IMR-90 (cell line): ENCODE measurements at regions not wholly inside any gene's neighbourhood (a gene's known extent, or its start where the extent isn't known, plus 50 kb on each side); places are given as distances from the start of the nearest gene placed in this dataset.

Source experiments
- ATAC-seq: fragments of 200-7000 bp; cut with Tn5 transposase; 2 replicates; pipeline ENCODE4 v1.9.1; 2020; ENCODE audit warnings: low read depth, mild to moderate bottlenecking, moderate library complexity
- BruUV-seq: library from RNA; stranded (reverse); fragments of 400-500 nt; replicated peaks from 2 replicates; lab custom pipeline; 2021; lab: Mats Ljungman, UMichigan
- CTCF ChIA-PET: fragments of 300-600 bp; formaldehyde crosslinking; extraction: SDS; loops from one replicate; lab custom pipeline; 2021; ENCODE audit warnings: antibody characterized with exemption; lab: Yijun Ruan, JAX
- POLR2A ChIA-PET: fragments of 300-600 bp; sonication (Branson Sonifier 250); formaldehyde crosslinking; loops from one replicate; lab custom pipeline; 2022; ENCODE audit warnings: antibody characterized with exemption; ENCODE audit not compliant: unreplicated experiment; lab: Charles Lee
- DNase-seq: peaks from one replicate; pipeline ENCODE4 v3.0.0; 2013
- H2AFZ ChIP-seq: replicated peaks from 2 replicates; pipeline ENCODE3; 2013; ENCODE audit warnings: low read length, mild to moderate bottlenecking; ENCODE audit not compliant: poor library complexity
- H2AK5ac ChIP-seq: 2 replicates; pipeline ENCODE4 v1.6.1; 2013; ENCODE audit warnings: low read depth, low read length, inconsistent platforms
- H2AK9ac ChIP-seq: replicated peaks from 2 replicates; pipeline ENCODE3; 2013; ENCODE audit warnings: mild to moderate bottlenecking, low read depth, low read length, moderate library complexity; ENCODE audit not compliant: poor library complexity
- H2BK120ac ChIP-seq: 2 replicates; pipeline ENCODE4 v1.6.1; 2013; ENCODE audit warnings: low read depth, low read length, inconsistent platforms
- H2BK15ac ChIP-seq: 3 replicates; pipeline ENCODE4 v1.6.1; 2013; ENCODE audit warnings: low read depth, low read length, inconsistent platforms
- H2BK20ac ChIP-seq: 2 replicates; pipeline ENCODE4 v1.6.1; 2013; ENCODE audit warnings: low read depth, mild to moderate bottlenecking, inconsistent platforms, low read length, moderate library complexity
- H2BK5ac ChIP-seq: 2 replicates; pipeline ENCODE4 v1.6.1; 2013; ENCODE audit warnings: mild to moderate bottlenecking, low read depth, low read length, inconsistent platforms; ENCODE audit not compliant: poor library complexity, severe bottlenecking
- H3K14ac ChIP-seq: replicated peaks from 2 replicates; pipeline ENCODE4 v1.6.1; 2013; ENCODE audit warnings: low read depth, low read length, inconsistent platforms
- H3K18ac ChIP-seq: 2 replicates; pipeline ENCODE4 v1.6.1; 2013; ENCODE audit warnings: low read depth, low read length, control low read depth
- H3K23ac ChIP-seq: 2 replicates; pipeline ENCODE4 v1.6.1; 2013; ENCODE audit warnings: low read depth, low read length, inconsistent platforms
- H3K27ac ChIP-seq: 2 replicates; pipeline ENCODE4 v1.5.1; 2013; ENCODE audit warnings: mild to moderate bottlenecking, control low read depth, low read length; ENCODE audit not compliant: insufficient read depth
- H3K27me3 ChIP-seq: 2 replicates; pipeline ENCODE4 v1.6.1; 2013; ENCODE audit warnings: low read length; ENCODE audit not compliant: control insufficient read depth, insufficient read depth
- H3K36me3 ChIP-seq: 2 replicates; pipeline ENCODE4 v1.6.1; 2013; ENCODE audit warnings: low read length, mixed read lengths; ENCODE audit not compliant: control insufficient read depth, insufficient read depth
- H3K4ac ChIP-seq: 2 replicates; pipeline ENCODE4 v1.6.1; 2013; ENCODE audit warnings: low read depth, low read length, inconsistent platforms
- H3K4me1 ChIP-seq: 2 replicates; pipeline ENCODE4 v1.6.1; 2013; ENCODE audit warnings: low read length, mixed read lengths; ENCODE audit not compliant: control insufficient read depth, insufficient read depth
- H3K4me2 ChIP-seq: 2 replicates; pipeline ENCODE4 v1.6.1; 2013; ENCODE audit warnings: low read depth, mild to moderate bottlenecking, control low read depth, low read length, moderate library complexity
- H3K4me3 ChIP-seq: 2 replicates; pipeline ENCODE4 v1.5.1; 2013; ENCODE audit warnings: low read depth, mild to moderate bottlenecking, control low read depth, low read length, moderate library complexity; ENCODE audit not compliant: insufficient read depth
- H3K56ac ChIP-seq: 2 replicates; pipeline ENCODE4 v1.6.1; 2013; ENCODE audit warnings: low read length, inconsistent platforms; ENCODE audit not compliant: insufficient read depth; ENCODE audit errors: extremely low read depth
- H3K79me1 ChIP-seq, 2 experiments: 2 replicates each; pipeline ENCODE4 v1.6.1; 2013; ENCODE audit warnings: low read length in 2 of 2, inconsistent platforms in 1 of 2, low read depth in 1 of 2
- H3K9ac ChIP-seq: 2 replicates; pipeline ENCODE4 v1.6.1; 2013; ENCODE audit warnings: low read depth, low read length, control low read depth
- H3K9me1 ChIP-seq: 2 replicates; pipeline ENCODE4 v1.6.1; 2013; ENCODE audit warnings: low read length, inconsistent platforms; ENCODE audit not compliant: insufficient read depth
- H3K9me3 ChIP-seq: 2 replicates; pipeline ENCODE4 v1.6.1; 2013; ENCODE audit warnings: low read length; ENCODE audit not compliant: control insufficient read depth, insufficient read depth
- H4K20me1 ChIP-seq: 2 replicates; pipeline ENCODE4 v1.6.1; 2013; ENCODE audit warnings: low read length, inconsistent platforms; ENCODE audit not compliant: insufficient read depth
- H4K5ac ChIP-seq: 2 replicates; pipeline ENCODE4 v1.6.1; 2013; ENCODE audit warnings: mild to moderate bottlenecking, low read depth, low read length, control low read depth
- H4K8ac ChIP-seq, 2 experiments: 2 replicates each; pipeline ENCODE4 v1.6.1; 2013; ENCODE audit warnings: low read depth in 2 of 2, low read length in 2 of 2, control low read depth in 1 of 2, inconsistent platforms in 1 of 2
- H4K91ac ChIP-seq: 2 replicates; pipeline ENCODE4 v1.6.1; 2013; ENCODE audit warnings: low read depth, low read length, inconsistent platforms; ENCODE audit not compliant: insufficient read depth
- BHLHE40 ChIP-seq: fragments of 150-350 bp; IDR thresholded peaks from 2 replicates; pipeline ENCODE4 v1.6.1; 2016; ENCODE audit warnings: mild to moderate bottlenecking, low read depth, low read length
- CEBPB ChIP-seq: IDR thresholded peaks from 2 replicates; pipeline ENCODE4 v1.6.1; 2012; ENCODE audit warnings: low read depth, low read length, improper control_type of control experiment
- CHD1 ChIP-seq: IDR thresholded peaks from 2 replicates; pipeline ENCODE4 v1.6.1; 2012; ENCODE audit warnings: low read depth, low read length, improper control_type of control experiment
- CTCF ChIP-seq: conservative IDR thresholded peaks from 2 replicates; pipeline ENCODE4 v1.5.1; 2012; ENCODE audit warnings: mild to moderate bottlenecking, low read depth, low read length, improper control_type of control experiment
- ELK1 ChIP-seq: fragments of 150-350 bp; IDR thresholded peaks from 2 replicates; pipeline ENCODE4 v1.6.1; 2016; ENCODE audit warnings: low read depth, mild to moderate bottlenecking, low read length, moderate library complexity, borderline replicate concordance
- FOS ChIP-seq: fragments of 150-350 bp; IDR thresholded peaks from 2 replicates; pipeline ENCODE4 v1.6.1; 2016; ENCODE audit warnings: low read depth, low read length
- MAFK ChIP-seq: IDR thresholded peaks from 2 replicates; pipeline ENCODE4 v1.6.1; 2012; ENCODE audit warnings: low read depth, low read length, improper control_type of control experiment
- MAZ ChIP-seq: IDR thresholded peaks from 2 replicates; pipeline ENCODE4 v1.6.1; 2012; ENCODE audit warnings: low read depth, mild to moderate bottlenecking, low read length, improper control_type of control experiment, moderate library complexity, borderline replicate concordance
- MXI1 ChIP-seq: IDR thresholded peaks from 2 replicates; pipeline ENCODE4 v1.6.1; 2012; ENCODE audit warnings: low read depth, mild to moderate bottlenecking, low read length, moderate library complexity, borderline replicate concordance
- NFE2L2 ChIP-seq: fragments of 150-350 bp; IDR thresholded peaks from 2 replicates; pipeline ENCODE4 v1.6.1; 2016; ENCODE audit warnings: low read depth, mild to moderate bottlenecking, low read length
- POLR2A ChIP-seq: IDR thresholded peaks from 2 replicates; pipeline ENCODE4 v1.6.1; 2012; ENCODE audit warnings: mild to moderate bottlenecking, low read depth, low read length
- RAD21 ChIP-seq: IDR thresholded peaks from 2 replicates; pipeline ENCODE4 v1.6.1; 2012; ENCODE audit warnings: low read length, improper control_type of control experiment
- RCOR1 ChIP-seq: IDR thresholded peaks from 2 replicates; pipeline ENCODE4 v1.6.1; 2012; ENCODE audit warnings: mild to moderate bottlenecking, low read length, improper control_type of control experiment; ENCODE audit not compliant: insufficient replicate concordance
- RFX5 ChIP-seq: IDR thresholded peaks from 2 replicates; pipeline ENCODE4 v1.8.0; 2012; ENCODE audit warnings: low read depth, mild to moderate bottlenecking, low read length, moderate library complexity
- SMC3 ChIP-seq: fragments of 150-350 bp; IDR thresholded peaks from 2 replicates; pipeline ENCODE4 v1.6.1; 2016; ENCODE audit warnings: low read depth, mild to moderate bottlenecking, antibody characterized with exemption, low read length, moderate library complexity
- dilution Hi-C: fragments of 300-500 bp; cut with HindIII; formaldehyde crosslinking; loops from one replicate; pipeline ENCODE4 v1.14.3; 2018; ENCODE audit warnings: low sequenced_read_pairs; ENCODE audit not compliant: unreplicated experiment
- in situ Hi-C: fragments of 300-500 bp; cut with MboI; formaldehyde crosslinking; loops from 3 replicates; pipeline ENCODE4 v1.14.3; 2019; ENCODE audit warnings: low sequenced_read_pairs, inconsistent platforms, mixed read lengths
- intact Hi-C: fragments of 100-400 bp; cut with micrococcal nuclease; formaldehyde crosslinking; loops from 2 replicates; pipeline ENCODE4 v1.10.0; 2022
- TF ChIP-seq, protein P1 (sequence below): fragments of 150-350 bp; IDR thresholded peaks from 2 replicates; pipeline ENCODE4 v1.6.1; 2017; ENCODE audit warnings: mild to moderate bottlenecking, antibody characterized with exemption, low read length, low read depth

GRCh38 chr18:11316546-11316945 lies 167.2 kb upstream of the PIEZO2 start:
- H3K4me1 ChIP-seq = peaks cover 4% of the 10 kb centered on the region; the same call in 1 of the 2 replicates
- no peak overlapping the region for H2AK9ac ChIP-seq
- H4K20me1 ChIP-seq = no peaks in the 10 kb centered on the region
- ATAC-seq (no peak), DNase-seq (no peak)
- no peaks in the 10 kb centered on the region for H3K27me3 ChIP-seq
- no peaks in the 10 kb centered on the region for H3K36me3 ChIP-seq
- no peak overlapping the region for H3K14ac ChIP-seq
- BruUV-seq = no TSS peak
- H4K91ac ChIP-seq = no peak overlapping the region
- in situ Hi-C loops = no loop called here
- intact Hi-C loops = no loop called here
- no peak overlapping the region for H3K9ac ChIP-seq
- H2AFZ ChIP-seq = no peak overlapping the region
- H4K5ac ChIP-seq = no peak overlapping the region
- H2AK5ac ChIP-seq = no peak overlapping the region
- H3K4ac ChIP-seq = no peak overlapping the region
- no peak overlapping the region for H2BK15ac ChIP-seq
- dilution Hi-C loops = no loop called here
- H3K9me3 ChIP-seq = no peaks in the 10 kb centered on the region
- H3K4me3 ChIP-seq = no peak overlapping the region
- no peak overlapping the region for H3K27ac ChIP-seq
- POLR2A ChIA-PET = no interaction called here
- no peaks in the 10 kb centered on the region for H3K9me1 ChIP-seq
- no peak overlapping the region for H3K18ac ChIP-seq
- TF ChIP-seq RAD21 (no peak), CHD1 (no peak), MAFK (no peak), FOS (no peak), SMC3 (no peak), BHLHE40 (no peak), RCOR1 (no peak), NFE2L2 (no peak), MAZ (no peak), MXI1 (no peak), ELK1 (no peak), CTCF (no peak), POLR2A (no peak), CEBPB (no peak), RFX5 (no peak)
- TF ChIP-seq, protein P1, sequence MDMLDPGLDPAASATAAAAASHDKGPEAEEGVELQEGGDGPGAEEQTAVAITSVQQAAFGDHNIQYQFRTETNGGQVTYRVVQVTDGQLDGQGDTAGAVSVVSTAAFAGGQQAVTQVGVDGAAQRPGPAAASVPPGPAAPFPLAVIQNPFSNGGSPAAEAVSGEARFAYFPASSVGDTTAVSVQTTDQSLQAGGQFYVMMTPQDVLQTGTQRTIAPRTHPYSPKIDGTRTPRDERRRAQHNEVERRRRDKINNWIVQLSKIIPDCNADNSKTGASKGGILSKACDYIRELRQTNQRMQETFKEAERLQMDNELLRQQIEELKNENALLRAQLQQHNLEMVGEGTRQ = no peak
- no peak overlapping the region for H2BK120ac ChIP-seq
- no peak overlapping the region for H2BK5ac ChIP-seq
- H4K8ac ChIP-seq = no peak overlapping the region
- H3K79me1 ChIP-seq = no peaks in the 10 kb centered on the region
- CTCF ChIA-PET = interaction anchor here (0.7 to 1.6 kb wide), 3 partner anchors 66 to 237 kb away, joined by 3 to 5 read pairs (median 3); no protein-coding TSS in a partner anchor
- no peak overlapping the region for H3K56ac ChIP-seq
- no peak overlapping the region for H3K23ac ChIP-seq
- no peak overlapping the region for H2BK20ac ChIP-seq
- H3K4me2 ChIP-seq = no peak overlapping the region
